ENCODE measurements at regions not wholly inside any gene's neighbourhood (a gene's known extent, or its start where the extent isn't known, plus 50 kb on each side); places are given as distances from the start of the nearest gene placed in this dataset.
A peak's percentile ranks its signal among the peaks of the same experiment; 100 is the strongest.

- no peak for TF ChIP-seq CTCF (IDR thresholded peaks at IDR 0.05; ENCODE audit: low read length, missing control alignments)
- H3K4me3 ChIP-seq (replicated peaks; ENCODE audit: low read depth, low read length) = no peak overlapping the region
- DNase-seq (ENCODE audit: low read depth) = no peak
Observed at GRCh38 chr2:38435775-38436174, 58.7 kb upstream of the ATL2 start.

GRCh38 chr2:38434595-38434994 lies 57.5 kb upstream of the ATL2 start:
- DNase-seq (ENCODE audit: low read depth) = no peak
- H3K4me3 ChIP-seq (replicated peaks; ENCODE audit: low read depth, low read length) = no peak overlapping the region
- no peak for TF ChIP-seq CTCF (IDR thresholded peaks at IDR 0.05; ENCODE audit: low read length, missing control alignments)

GRCh38 chr2:38433607-38433975 lies 56.5 kb upstream of the ATL2 start:
- no peak for DNase-seq (ENCODE audit: low read depth)
- no peak for TF ChIP-seq CTCF (IDR thresholded peaks at IDR 0.05; ENCODE audit: low read length, missing control alignments)
- H3K4me3 ChIP-seq (replicated peaks; ENCODE audit: low read depth, low read length) = no peak overlapping the region

GRCh38 chr2:38432820-38433606 lies 55.9 kb upstream of the ATL2 start:
- TF ChIP-seq CTCF (IDR thresholded peaks at IDR 0.05; ENCODE audit: low read length, missing control alignments) = no peak
- peak; percentile 4 for DNase-seq (ENCODE audit: low read depth)
- H3K4me3 ChIP-seq (replicated peaks; ENCODE audit: low read depth, low read length) = no peak overlapping the region

- no peak overlapping the region for H3K4me3 ChIP-seq (replicated peaks; ENCODE audit: low read depth, low read length)
- DNase-seq (ENCODE audit: low read depth) = no peak
- TF ChIP-seq CTCF (IDR thresholded peaks at IDR 0.05; ENCODE audit: low read length, missing control alignments) = no peak
Observed at GRCh38 chr2:38430597-38431207, 53.6 kb upstream of the ATL2 start.

- no peak for TF ChIP-seq CTCF (IDR thresholded peaks at IDR 0.05; ENCODE audit: low read length, missing control alignments)
- H3K4me3 ChIP-seq (replicated peaks; ENCODE audit: low read depth, low read length) = no peak overlapping the region
- no peak for DNase-seq (ENCODE audit: low read depth)
Observed at GRCh38 chr2:38430196-38430595, 53.1 kb upstream of the ATL2 start.

- TF ChIP-seq CTCF (IDR thresholded peaks at IDR 0.05; ENCODE audit: low read length, missing control alignments) = no peak
- H3K4me3 ChIP-seq (replicated peaks; ENCODE audit: low read depth, low read length) = no peak overlapping the region
- no peak for DNase-seq (ENCODE audit: low read depth)
Observed at GRCh38 chr2:38427936-38428335, 50.9 kb upstream of the ATL2 start.
